ENCODE measurements at regions not wholly inside any gene's neighbourhood (a gene's known extent, or its start where the extent isn't known, plus 50 kb on each side); places are given as distances from the start of the nearest gene placed in this dataset.
A peak's percentile ranks its signal among the peaks of the same experiment; 100 is the strongest.

- no peak for DNase-seq
Measured at GRCh38 chr6:24987446-24988115, 51.8 kb upstream of the RIPOR2 start.

GRCh38 chr6:24988562-24988961 is 52.8 kb upstream of the RIPOR2 start:
- DNase-seq, result no peak

DNA sequence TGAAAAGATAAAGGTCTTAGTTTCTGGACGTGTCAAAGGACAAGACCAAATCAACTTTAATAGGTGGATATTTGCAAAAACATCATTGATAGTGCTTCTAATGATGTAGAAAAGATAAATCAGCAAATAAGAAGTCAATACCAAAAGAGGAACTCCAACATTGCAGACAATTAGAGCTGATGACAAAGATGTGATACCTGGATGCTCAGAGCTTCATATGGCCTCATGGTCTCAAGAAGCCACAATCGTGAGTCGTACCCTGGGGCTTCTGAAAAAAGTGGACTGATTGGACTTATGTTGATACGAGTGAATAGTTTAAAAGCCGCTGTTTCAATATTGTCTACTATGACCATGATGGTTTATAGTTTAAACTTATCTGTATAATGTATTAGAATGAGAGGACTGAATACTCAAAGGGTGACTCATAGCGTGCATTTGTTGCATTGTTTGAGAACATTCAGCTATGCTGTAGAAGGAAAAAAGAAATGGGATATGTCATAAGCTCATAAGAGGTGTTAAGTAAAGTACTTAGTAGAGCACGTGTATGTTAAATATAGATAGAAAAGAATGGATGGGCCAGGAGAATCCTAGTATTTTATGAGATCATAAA is 54.6 kb upstream of the RIPOR2 start:
- no peak for DNase-seq

- DNase-seq, result no peak
Measured at GRCh38 chr6:24990944-24991809, 55.4 kb upstream of the RIPOR2 start.

GRCh38 chr6:24991810-24992467 is 56.2 kb upstream of the RIPOR2 start:
- no peak for DNase-seq

GRCh38 chr6:24994812-24995211 is 59.1 kb upstream of the RIPOR2 start:
- DNase-seq, result no peak

DNA sequence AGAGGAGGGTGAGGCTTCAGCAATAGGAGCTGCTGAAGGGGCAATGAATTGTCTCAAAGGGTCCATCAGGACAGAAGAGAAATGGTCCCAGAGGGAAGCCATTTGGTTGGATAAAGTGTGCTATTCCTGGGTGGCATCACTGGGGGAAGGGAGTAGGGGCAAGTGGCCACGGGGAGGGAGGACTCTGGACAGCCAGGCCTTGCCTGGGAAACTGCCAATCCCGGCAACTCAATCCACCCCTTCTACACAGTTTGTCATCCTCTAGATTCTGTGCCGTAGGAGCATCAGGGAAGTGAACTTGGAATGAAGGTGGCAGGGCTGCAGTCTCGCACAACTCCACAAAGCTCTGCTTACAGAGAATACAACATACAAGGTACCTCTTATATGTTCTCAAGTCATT is 59.5 kb upstream of the RIPOR2 start:
- no peak for DNase-seq

DNA sequence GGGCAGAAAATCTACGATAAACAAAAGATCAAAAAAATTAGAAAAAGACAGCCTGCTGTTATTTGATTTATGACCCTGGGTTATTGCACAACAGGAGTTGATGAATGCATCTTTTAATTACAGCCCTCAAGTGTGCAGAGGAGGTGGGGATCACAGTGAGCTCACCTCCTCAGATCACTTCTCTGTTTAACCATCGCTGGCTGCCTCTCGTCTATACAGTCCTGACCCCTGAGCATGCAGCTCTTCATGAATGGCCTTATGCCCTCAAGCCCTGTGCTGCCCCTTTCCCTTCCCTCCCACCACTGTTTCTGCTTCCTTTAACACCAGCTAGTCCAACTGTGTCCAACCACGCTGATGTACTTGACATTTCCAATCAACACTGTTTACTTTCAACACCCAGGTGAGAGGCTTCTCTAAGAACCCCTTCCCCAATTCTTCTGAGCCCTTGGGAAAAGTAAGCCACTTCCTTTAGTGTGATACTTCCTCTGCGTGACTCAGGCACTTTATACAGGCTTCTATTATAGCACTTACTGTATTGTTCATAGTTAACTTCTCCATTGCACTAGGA is 60.6 kb upstream of the RIPOR2 start:
- DNase-seq, result no peak

- no peak for DNase-seq
Measured at GRCh38 chr6:24997231-24997630, 61.5 kb upstream of the RIPOR2 start.

- no peak for DNase-seq
Measured at GRCh38 chr6:24997905-24998304, 62.1 kb upstream of the RIPOR2 start.

GRCh38 chr6:25002326-25003091 is 66.7 kb upstream of the RIPOR2 start:
- DNase-seq, result no peak

GRCh38 chr6:25004357-25004756 is 68.6 kb upstream of the RIPOR2 start:
- DNase-seq, result no peak

GRCh38 chr6:25005010-25005409 is 69.2 kb upstream of the RIPOR2 start:
- no peak for DNase-seq

GRCh38 chr6:25006075-25006474 is 70.3 kb upstream of the RIPOR2 start:
- DNase-seq, result no peak

GRCh38 chr6:25006565-25007001 is 70.8 kb upstream of the RIPOR2 start:
- no peak for DNase-seq

- DNase-seq, result no peak
Measured at GRCh38 chr6:25007269-25007699, 71.5 kb upstream of the RIPOR2 start.

DNA sequence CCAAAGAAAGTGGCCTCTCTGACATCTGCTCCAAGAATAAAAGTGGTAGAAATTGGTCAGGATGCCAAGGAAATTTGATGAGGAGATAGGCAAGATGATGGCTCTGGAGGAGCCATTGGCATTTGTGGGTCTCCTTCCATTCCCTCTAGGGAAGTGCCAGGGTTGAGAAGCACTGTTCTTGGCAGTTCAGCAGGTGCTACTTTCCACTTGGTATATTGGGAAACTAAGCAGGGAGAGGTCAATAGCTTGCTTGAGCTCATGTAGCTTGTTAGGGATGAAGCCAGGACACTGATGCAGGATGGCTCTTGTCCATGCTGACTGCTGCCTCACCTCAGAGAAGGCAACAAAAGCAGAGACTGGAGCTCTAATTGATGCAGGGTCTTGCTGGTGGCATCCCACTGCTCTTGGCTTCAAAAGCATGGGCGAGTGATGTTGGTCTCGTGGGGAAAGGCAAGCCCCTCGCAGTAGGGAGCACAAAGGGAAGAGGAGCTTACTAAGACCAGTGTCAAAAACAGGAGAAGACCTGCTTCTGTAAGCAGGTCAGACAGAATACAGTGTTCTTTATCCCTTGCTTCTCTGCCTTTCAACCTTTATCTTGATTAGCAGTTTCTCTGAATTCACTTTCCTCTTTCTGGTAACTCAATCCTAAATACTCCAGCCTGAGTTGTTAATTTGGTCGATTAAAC is 73.1 kb upstream of the RIPOR2 start:
- no peak for DNase-seq

DNA sequence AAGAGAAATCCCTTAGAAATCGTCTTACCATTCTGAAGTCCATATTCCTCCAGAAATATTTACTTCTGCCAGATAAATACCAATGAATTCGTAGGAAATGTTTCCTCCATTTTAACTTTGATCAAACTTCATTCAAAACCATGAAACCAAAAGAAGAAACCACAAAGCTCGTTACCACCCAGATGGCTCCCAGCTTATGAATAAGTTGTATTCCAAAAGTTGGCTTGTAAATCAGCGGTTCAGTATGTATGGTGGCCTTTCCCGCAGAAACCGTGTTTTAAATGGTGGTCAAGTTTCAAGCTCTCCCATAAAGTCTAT is 73.6 kb upstream of the RIPOR2 start:
- no peak for DNase-seq

GRCh38 chr6:25010176-25010575 is 74.4 kb upstream of the RIPOR2 start:
- DNase-seq, result no peak

DNA sequence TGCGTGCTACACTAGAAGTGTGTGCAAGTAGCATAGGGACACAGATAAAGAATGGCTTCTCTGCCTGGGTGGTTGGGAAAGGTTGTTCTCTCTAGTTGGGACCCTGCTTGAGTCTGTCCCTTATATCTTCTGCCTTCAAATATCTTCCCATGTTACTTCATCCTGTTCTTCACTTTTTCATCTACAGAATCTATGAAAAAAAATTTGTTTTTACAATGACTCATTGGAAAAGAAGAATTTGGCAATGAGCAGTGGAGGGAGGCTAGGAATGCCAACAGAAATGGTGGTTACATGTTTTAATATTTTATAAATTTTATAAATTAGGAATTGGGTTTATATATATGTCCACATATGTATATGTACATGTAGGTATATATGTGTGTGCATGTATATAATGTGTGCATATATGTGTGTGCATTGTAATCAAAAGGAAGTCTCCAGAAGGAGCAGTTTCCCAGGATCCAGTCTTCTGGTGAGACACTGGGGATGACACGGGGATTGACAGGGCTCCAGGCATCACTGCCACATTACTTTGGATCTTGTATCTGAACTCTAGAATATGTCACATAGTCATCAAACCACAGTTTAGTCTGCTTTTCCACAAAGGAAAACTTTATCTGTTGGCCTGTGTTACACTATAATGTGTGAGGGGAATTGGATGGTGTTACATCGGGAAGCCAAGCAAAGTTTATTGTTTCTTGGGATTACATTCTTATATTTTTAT is 75.3 kb upstream of the RIPOR2 start:
- DNase-seq, result peak; percentile 36

DNA sequence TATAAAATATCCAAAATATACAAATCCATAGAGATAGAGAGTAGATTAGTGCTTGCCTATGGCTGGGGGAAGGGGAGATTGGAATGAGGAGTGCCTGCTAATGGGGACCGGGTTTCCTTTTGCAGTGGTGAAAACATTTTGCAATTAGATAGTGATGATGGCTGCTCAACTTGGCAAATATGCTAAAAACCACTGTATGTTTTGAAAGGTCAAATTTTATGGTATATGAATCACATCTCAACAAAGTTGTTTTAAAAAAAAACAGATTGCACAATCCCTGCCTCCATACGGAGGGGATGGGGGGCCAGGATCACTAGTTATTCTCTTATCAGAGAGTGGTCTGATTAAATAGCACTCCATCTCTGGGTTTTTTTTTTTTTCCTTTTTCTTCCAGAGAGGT is 76.9 kb upstream of the RIPOR2 start:
- DNase-seq, result no peak

All from kidney glomerular epithelial cell (primary cell).